LoVo (cell line): ENCODE measurements at regions not wholly inside any gene's neighbourhood (a gene's known extent, or its start where the extent isn't known, plus 50 kb on each side); places are given as distances from the start of the nearest gene placed in this dataset.
"Not testable (repeated sequence)": the region's sequence is repeated elsewhere in the genome, so short reads cannot be mapped to it uniquely, and the experiment has no call there.

ENCODE experiments used
- DNase-seq: peaks from one replicate; pipeline ENCODE4 v3.0.0-alpha.2; 2016; ENCODE audit warnings: low spot score

DNA sequence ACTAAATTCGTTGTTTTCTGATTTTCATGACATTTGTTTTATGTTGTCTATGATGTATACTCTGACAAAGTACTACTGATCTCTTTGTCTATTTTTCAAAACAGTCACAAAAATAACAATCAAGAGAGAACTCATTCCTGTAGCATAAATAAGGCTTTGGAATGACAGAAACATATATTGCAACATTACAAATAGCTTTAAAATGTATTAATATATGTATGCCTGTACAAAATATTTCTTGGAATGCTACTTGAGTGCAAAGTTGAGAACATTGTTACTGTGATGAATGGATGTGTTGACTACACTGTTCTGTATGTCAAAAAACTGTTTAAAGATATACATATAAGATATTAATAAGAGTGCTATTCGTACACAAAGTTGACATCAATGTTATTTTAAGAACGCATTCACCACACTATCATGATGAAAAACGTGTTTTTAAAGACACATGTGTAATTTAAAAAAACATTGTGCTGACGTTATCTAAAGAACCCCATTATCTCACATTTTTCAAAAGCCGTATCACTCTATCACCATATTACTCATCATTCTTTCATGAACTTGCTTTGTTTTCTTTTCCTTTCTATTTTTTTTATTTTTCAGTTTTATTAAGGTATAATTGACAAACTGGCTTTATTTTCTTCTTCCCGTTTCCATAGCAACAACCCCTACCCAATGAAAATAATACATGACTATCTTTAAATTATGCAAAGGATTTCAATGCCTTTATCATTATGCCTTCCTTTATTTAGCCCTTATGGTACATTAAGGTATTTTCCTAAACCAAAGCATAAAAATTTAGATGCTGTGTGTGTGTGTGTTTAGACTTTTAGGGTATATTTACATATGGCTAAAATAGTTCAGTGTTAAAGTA lies 918.8 kb downstream of the SLITRK1 start:
- no peak for DNase-seq

DNA sequence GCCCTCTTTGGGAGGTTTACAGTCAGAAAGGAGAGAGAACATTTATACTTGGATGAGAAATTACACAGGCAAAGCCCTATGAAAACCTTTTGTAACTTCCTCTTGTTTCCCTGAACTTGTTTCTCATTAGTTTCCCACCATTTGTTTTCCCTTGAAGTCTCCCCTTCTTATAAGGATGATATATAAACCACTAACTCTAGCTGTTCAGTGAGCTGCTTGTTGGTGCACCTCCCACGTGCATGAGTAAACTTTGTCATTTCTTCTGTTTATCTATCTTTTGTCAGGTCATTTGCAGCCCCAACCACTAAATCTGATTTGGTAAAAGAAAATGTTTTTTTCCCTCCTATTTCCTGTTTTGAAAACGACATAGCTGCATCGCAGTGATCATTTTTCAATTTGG lies 919.9 kb downstream of the SLITRK1 start:
- no peak for DNase-seq

DNA sequence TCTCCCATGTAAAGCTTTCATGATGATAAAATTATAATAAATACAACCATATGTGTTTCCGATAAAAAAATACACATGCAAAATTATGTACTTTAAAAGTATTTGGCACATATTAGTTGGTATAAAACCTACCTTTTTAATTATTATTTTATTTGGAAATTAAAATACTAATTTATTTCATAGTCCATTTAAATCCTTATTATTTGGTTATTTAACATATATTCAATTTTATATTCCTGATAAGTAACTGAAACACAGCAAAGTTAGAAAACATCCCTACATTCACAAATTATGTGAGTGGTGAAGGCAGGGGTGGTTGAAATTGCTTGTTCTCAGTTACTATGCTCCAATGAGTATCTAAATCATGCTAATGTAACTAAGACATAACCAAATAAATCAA lies 920.5 kb downstream of the SLITRK1 start:
- no peak for DNase-seq

DNA sequence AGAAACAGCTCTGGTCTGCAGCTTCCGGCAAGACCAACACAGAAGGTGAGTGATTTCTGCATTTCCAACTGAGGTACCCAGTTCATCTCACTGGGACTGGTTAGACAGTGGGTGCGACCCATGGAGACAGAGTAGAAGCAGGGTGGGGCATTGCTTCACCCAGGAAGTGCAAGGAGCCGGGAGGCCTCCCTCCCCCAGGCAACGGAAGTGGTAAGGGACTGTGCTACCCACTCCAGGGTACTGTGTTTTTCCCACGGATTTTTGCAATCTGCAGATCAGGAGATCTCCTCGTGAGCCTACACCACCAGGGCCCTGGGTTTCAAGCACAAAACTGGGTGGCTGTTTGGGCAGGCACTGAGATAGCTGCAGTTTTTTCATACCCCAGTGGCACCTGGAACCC lies 929.9 kb downstream of the SLITRK1 start:
- DNase-seq: not testable (repeated sequence)

DNA sequence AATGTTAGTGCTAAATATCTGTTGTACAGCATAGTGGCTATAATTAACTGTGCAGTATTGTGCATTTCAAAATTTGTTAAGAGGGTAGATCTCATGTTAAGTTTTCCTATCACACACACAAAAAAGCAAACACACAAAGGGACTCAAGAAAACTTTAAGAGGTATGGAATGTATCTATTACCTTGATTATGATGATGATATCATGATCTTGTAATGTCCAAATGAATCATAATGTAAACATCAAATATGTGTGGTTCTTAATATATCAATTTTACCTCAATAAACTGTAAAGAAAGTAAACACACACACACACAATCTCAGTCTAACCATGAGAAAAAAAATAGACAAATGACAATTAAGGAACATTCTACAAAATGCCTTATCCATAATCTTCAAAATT lies 934.6 kb downstream of the SLITRK1 start:
- no peak for DNase-seq

DNA sequence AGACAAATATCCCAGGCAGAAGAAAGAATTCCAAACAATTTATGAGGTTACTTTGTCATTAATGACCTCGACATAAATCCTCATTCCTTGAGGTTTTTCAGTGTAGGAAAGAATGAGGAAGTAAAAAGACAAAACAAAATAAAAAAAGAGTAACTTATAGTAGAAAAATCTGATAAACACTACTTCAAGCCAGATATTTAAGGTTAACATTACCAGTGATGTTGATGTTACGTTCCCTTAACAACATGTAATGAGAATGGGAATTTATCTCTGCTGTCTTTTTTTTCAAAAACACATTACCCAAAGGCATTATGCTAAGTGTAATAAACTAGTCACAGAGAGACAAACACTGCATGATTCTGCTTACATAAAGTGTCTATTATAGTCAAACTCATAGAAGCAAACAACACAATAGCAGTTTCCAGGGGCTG lies 935.1 kb downstream of the SLITRK1 start:
- peak; percentile 19 for DNase-seq

DNA sequence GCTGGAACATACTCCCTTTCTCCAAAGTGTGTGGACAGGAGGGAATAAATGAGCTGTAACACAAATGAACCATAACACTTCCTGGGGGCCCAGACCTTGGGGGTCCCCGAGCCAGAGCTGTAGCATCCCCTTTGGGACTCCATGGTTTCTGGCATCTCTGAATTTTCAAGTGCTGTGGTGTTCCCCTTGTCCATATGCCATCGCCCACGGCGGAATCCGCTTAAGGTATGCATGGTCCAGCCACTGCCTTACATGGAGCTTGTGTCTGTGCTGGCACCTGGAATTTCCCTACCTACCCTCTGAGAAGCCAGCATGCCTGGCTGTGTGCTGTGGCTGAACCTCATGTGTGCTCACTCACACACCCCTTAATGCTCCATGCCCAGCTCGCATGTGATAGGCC lies 943.6 kb downstream of the SLITRK1 start:
- DNase-seq: no peak

DNA sequence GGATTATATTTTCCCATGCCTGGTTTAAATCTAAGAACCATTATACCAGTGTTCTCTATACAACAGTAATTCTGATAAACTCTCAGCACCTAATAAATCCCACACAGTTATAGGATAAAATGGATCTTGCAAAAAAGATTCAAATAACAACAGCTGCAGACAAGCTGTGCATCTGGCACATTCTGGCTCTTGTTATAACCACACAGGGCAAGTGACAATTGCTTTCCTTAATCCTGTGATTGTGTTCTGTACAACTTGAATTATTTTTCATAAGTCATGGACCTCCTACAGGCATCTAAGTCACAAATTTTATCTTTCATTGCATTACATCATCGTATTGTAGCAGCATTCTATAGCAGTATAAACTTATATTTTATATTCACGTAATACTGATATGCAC lies 948.3 kb downstream of the SLITRK1 start:
- DNase-seq: no peak

DNA sequence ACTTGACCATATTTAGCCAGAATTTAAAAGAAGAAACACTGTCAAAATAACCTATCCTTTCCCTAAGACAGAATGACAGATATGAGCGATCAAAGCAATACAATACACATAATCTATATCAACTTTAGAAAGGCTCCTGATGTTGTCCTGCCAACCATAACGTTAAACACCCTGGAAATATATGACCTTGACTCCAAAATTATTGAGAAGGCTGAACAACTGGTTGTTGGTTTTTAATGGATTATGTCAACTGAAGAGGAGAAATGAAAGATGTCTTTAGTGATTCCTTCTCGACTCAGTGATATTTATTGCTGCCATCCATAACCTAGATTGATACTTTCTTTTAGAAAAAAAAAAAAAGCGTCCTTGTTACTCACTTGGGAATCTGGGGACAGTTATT lies 957.2 kb downstream of the SLITRK1 start:
- DNase-seq: no peak

DNA sequence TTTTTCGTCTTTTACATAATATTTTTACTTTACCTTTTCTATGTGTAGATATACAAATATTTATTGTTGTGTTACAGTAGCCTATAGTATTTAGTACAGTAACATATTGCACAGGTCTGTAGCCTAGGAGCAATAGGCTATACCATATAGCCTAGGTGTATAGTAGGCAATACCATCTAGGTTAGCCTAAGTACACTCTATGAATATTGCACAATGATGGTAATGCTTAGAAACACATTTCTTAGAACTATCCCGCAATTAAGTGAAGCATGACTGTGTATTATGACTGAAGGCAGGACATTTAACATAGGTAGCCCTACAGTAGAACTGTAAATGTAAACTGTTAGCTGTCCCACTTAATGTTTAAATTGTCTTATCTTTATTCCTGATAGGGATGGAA lies 964.3 kb downstream of the SLITRK1 start:
- DNase-seq: no peak

DNA sequence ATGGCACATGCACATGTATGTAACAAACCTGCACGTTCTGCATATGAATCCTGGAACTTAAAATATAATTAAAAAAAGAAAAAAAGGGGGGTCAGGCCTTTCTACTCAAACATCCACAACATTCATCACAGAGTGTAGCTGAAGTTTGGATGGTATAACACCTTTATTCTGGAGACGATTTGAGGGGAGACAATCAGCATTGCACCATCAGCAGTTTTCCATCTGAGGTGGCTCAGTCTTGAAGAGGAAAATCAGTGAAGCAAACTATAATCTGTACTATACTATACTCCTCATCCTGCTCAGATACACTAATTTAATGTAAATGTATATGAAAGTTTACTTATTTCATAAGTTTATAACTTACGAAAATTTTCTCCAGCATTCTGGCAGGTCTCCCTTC lies 969.7 kb downstream of the SLITRK1 start:
- no peak for DNase-seq

DNA sequence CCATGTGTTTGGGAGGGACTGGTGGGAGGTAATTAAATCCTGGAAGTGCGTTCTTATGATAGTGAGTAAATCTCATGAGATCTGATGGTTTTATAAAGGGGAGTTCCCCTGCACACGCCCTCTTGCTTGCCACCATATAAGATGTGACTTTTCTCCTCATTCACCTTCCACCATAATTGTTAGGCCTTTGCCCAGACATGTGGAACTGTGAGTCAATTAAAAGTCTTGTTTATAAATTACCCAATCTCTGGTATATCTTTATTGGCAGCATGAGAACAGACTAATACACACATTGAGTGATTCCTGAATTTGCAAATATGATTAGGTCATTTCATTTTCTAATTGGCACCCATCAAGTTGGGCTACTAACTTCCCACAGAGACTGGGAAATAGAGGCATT lies 977.2 kb downstream of the SLITRK1 start:
- no peak for DNase-seq

DNA sequence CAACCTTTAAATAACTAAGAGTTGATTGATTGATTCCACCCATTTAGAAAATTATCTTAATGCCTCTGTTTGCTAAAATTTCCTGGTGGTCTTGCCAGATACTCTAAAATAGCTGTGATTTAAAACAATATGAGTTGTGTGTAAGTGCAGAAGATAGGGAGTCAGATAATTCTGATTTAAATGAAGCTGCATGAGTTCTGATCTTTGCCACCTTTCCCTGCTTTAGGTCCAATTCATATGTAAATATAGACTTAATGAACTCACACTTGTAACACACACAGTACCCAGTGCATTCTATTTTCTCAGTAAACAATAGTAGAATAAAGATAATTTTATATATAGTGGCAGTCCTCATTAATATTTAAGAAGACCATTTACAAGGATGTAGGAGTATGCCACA lies 981.8 kb downstream of the SLITRK1 start:
- no peak for DNase-seq

DNA sequence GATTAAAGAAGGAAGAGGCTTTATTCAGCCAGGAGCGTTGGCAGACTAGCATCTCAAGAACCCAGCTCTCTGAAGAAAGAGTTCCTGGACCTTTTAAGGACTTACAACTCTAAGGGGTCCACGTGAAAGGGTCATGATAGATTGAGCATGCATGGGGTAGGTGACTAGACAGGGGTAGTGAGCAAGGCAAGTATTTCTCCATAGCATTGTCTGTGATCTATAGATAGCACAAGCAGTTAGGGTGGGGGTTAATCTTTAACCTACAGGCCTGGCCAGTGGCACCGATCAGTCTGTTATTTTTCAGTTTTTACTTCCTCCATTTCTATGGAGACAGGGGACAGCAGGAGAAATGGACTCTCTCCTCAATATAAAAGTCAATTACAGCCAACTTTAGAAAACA lies 983.7 kb downstream of the SLITRK1 start:
- peak; percentile 29 for DNase-seq

DNA sequence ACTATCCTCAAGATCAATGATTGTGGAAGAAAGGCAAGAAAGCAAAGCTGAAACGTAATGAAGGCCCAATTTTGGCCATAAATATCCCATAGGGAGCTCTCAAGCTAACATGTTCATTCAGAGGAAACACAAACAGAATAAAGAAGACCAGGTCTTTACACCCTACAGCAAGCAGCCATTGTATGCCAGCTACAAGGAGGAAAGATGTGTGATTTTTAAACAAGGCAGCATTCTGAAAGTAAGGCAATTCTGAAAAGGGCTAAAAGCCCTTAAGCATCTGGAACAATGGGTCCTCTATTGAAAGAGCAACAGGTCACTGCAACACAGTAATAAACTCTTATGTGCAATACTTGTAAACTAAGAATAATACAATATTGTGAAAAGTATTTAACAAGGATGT lies 1002.4 kb downstream of the SLITRK1 start:
- DNase-seq: no peak

DNA sequence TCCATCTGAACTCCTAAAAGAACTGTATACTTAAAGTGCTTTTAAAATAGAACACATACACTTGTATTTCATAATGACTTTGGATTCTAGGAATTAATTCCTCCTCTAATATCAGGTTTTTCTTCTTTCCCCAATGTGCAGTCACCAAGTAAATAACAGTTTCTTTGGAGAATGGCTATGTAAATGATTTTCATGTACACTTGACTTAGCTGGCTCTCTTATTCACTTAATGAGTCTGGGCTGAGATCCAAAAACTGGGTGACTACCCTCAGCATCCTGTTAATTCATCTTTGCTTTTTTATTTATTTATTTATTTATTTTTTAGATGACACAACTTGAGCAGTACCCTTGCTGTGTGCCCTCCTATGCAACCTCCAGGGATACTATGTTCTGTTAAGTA lies 1003.7 kb downstream of the SLITRK1 start:
- DNase-seq: no peak

DNA sequence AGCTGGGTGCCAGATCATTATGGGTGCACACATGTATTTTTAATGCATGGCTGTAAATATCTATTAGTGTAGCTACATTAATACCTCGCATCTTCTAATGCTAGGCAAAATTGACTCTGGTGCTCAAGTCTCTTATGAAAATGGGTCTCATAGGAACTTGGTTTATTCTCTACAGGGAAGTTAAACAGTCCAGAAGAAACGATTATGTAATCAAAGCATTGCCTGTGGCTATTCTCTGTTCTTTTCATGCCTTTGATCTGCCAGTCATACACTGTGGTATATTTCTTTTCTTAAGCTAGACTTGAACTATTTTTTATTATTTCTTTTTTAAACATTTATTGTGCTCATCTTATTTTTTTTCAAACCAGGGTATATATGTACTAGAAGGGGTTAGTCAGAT lies 1015.0 kb downstream of the SLITRK1 start:
- DNase-seq: no peak

DNA sequence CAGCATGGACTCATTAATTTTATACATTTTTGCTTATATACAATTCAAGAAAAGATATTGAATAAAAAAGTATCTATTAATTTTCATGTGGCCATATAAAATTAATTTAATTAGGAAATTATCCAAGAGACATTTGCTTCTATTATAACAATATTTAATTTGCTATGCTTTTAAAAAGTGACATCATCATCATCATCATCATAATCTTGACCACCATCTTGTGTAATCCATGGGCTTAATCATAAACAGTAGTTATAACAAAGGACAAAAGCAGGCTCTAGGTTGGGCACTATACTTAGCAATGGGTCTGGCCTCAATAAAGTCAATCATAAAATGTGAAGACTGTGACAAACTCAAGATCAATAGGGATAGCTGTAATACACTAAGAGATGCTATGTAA lies 1031.6 kb downstream of the SLITRK1 start:
- DNase-seq: no peak

DNA sequence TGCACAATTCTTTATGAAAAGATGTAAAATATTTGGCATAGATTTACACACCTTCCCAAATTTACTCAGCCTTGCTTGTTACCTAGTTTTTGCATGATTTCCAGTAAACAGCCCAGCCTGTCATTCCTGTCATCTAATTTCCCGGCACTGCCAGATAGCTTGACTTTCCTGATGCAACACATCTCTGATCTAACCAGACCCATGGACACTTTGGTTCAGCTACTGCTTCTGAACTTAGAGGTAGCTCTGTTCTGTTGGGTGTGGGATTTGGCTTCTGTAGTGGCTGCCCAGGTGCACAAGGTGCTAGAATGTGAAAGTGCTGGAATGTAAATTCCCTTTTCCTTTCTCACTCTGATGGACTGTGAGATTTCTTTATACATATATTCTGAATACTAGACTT lies 1033.5 kb downstream of the SLITRK1 start:
- no peak for DNase-seq

DNA sequence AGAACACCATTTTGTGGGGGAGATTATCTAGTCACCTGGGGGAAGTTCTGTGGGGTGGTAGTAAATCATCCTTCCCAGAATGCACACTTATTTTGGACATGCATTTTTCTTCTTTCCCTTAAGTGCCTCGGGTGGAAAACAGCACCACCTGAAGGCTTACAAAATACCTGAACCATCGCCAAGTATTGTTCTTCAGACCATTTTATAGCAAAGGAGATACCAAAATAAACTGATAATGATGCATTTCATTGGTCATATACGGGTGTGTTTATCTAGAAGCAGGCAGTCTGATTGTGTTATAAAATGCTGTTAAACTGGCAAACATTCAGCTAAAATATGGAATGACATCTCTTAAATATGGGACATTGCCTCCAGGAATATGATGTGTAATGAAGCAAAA lies 1034.7 kb downstream of the SLITRK1 start:
- no peak for DNase-seq

DNA sequence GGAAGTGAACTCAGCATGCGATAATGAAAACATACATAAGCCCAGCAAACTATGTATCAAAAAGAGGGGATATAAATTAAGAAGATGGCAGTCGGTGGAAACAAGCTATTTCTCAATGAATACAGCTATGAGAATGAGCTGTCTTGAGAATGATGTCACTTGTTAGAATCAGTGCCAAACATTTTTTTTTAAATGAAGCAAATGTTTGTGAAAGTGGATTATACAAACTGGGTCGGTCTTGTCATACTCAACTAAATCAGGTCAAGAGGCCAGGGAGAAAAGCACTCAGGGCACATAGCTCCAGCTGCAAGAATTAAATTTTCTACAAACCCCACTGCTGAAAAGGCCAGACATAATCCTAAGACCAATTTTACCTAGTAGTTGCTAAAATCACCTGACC lies 1048.4 kb downstream of the SLITRK1 start:
- DNase-seq: no peak

DNA sequence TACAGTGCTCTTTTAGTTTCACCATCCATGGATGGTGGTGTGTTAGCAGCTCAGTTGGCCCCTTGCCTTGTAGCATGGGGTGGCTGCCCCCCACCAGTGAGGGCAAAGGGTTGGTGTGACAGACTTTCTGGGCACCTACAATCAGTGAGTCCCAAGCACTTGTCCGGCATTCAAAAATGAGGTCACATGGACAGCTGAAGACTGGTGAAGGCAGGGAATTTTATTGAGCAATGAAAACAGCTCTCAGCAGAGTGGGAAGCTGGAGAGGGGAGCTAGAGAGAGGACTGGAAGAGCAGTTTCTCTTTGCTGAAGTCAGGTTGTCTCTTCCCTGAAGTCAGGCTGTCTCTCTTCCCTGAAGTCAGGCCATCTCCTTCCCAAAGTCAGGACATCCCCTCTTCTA lies 1053.2 kb downstream of the SLITRK1 start:
- no peak for DNase-seq

DNA sequence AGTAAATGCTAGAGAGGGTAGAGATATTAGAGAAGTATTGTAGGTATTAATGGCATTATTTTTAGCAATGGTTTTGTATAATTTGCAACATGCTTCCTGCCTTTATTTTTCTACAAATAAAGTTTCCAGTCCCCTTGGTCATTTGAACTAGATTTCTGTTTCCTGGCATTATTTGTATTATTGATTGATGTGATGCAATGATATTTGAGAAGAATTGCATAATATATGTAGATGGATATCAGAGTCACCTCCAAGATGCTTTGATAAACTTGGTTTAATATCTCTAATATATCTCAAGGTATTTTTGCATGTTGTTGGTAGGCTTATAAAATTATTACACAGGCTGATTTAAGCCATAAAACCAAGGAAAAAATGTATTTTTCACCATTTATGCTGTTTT lies 1054.5 kb downstream of the SLITRK1 start:
- DNase-seq: no peak

DNA sequence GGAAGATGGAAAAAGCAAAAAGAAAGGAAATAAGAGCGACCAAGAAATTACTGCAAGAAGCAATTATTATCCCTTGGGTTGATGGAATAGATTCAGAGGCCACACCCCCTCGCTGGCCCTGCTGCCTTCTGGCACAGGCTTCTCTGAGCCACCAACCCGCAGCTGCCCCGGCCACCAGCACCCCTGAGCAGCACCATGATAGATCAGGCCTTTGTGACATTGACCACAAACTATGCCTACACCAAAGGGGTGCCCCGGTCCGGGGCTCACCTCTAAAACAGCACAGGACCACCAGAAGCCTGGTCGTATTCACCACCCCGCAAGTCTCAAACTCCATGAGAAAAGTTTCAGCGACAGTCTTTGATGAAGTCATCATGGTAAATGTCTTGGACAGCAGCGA lies 1059.3 kb downstream of the SLITRK1 start:
- no peak for DNase-seq
